GM18511 (cell line): ENCODE measurements at regions not wholly inside any gene's neighbourhood (a gene's known extent, or its start where the extent isn't known, plus 50 kb on each side); places are given as distances from the start of the nearest gene placed in this dataset.

Source experiments
- ATAC-seq: cut with Tn5 transposase; IDR thresholded peaks from one replicate; pipeline ENCODE4 v1.9.1; 2021; ENCODE audit warnings: mild to moderate bottlenecking, moderate library complexity; ENCODE audit not compliant: unreplicated experiment

DNA sequence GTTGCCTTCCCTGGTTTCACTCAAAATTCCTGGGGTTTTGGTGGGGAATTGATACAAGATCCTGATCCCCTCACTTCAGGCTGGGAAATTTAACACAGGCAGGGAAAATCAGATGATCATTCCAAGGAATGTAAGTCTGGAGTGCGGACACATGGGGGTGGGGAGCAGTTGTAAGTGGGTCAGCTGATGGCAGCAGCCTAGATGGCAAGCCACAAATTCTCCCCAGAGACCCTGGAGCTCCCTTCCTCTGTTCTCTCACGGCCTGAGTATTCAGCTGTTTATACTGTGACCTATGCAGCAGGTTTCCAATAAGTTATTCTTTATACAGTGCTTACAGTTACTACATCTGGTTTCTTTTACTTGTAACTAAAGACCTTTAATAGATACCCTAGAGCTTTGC lies 144.9 kb downstream of the SH3BGRL2 start:
- no peak for ATAC-seq

DNA sequence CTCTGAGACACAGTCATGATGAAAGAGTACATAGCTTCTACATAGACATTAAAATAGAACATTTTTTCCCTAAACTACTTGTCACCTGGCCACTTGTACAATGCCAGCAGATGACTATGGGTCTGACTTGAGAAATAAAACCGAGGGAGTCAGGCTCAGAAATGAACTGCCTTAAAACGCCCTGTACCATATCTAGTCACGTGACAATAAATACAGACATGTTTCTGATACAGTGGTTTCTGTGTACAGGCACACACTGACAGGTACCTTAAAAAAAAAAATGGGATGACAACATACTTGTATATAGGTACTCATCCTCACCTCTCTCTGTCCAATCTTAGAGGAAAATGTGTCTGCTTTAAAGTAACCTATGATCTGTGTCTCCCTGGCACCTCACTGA lies 144.1 kb downstream of the SH3BGRL2 start:
- no peak for ATAC-seq

DNA sequence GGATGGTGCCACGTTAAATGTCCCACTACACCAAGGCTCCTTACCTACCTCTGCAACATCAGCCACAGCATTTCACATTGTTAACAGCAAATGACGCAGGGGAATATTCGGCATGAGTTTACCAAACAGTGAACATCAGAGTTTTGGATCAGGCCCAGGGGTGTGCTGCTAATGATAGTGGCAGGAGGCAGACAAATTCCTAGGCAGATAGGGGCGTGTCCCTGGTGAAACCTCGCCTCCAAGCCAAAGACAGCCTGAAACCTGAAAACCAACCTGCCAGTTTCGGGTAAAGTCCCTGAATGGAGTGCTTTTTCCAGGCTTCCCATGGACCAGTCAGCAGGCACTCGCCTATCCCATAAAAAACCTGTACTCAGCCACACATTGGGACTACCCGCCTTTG lies 133.6 kb downstream of the SH3BGRL2 start:
- no peak for ATAC-seq

DNA sequence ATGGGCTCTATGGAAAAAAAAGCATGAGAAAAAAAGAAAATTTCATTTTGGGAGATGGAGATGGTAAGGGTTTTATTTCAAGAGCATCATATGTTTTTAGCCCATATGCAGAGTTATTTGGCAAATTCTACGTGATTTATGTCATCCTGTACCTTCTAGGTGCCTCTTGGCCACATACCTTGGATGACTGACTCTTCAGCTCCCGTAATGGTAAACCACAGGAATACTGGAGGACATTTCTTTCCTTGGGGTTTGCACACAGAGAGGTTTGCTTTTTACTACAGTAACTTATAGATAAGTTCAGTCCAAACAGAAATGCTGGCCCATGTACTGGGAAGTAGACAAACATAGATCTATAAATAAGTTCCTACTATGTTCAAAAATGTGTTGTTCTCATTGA lies 132.2 kb downstream of the SH3BGRL2 start:
- no peak for ATAC-seq

- no peak for ATAC-seq
These were observed 131.2 kb downstream of the SH3BGRL2 start for GRCh38 chr6:79762370-79762769.

- ATAC-seq, result no peak
These were observed 125.4 kb downstream of the SH3BGRL2 start for GRCh38 chr6:79756496-79756895.

DNA sequence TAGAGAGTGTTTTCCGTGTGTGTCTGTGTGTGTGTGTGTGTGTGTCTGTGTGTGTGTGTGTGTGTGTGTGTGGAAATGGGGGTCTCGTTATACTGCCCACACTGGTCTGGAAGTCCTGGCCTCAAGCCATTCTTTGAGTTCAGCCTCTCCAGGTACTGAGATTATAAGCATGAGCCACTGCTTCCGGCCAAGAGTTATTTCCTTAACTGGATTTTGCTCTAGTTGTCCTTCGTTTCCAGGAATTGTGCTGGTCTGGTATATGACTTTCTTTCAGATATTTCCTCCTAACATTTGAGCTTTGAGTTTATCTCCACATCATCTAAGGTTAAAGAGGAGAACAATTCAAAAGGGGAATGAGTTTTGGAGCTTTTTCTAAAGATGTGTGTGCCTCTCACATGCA lies 124.8 kb downstream of the SH3BGRL2 start:
- ATAC-seq, result no peak
